Kidney (tissue), 13 donors: ENCODE measurements at regions not wholly inside any gene's neighbourhood (a gene's known extent, or its start where the extent isn't known, plus 50 kb on each side); places are given as distances from the start of the nearest gene placed in this dataset.
A peak's percentile ranks its signal among the peaks of the same experiment; 100 is the strongest.

Source experiments
- DNase-seq, 5 donors: peaks; one replicate each; pipeline ENCODE4 v3.0.0-alpha.2; 2013 to 2020
- FAIRE-seq: peaks from 2 replicates; lab custom pipeline; 2012; peaks lifted over from hg19 to GRCh38; lab: Jason Lieb, UNC
- H3K27ac ChIP-seq, 2 donors: one replicate each; pipeline ENCODE4 v1.7.0; 2013; ENCODE audit warnings: low read depth in 2 of 2, low read length in 2 of 2, inconsistent platforms in 1 of 2
- H3K27me3 ChIP-seq: one replicate; pipeline ENCODE4 v1.7.1; 2013; ENCODE audit warnings: low read length, inconsistent platforms; ENCODE audit not compliant: control insufficient read depth, insufficient read depth
- H3K36me3 ChIP-seq, 3 donors: one replicate each; pipeline versions ENCODE4 v1.7.0 to v1.7.1; 2013; ENCODE audit warnings: low read length in 3 of 3, control low read depth in 1 of 3, inconsistent platforms in 1 of 3; ENCODE audit not compliant: insufficient read depth in 3 of 3, control insufficient read depth in 2 of 3
- H3K4me1 ChIP-seq, 3 donors: one replicate each; pipeline versions ENCODE4 v1.7.0 to v1.7.1; 2013; ENCODE audit warnings: low read length in 3 of 3, inconsistent platforms in 1 of 3, low read depth in 1 of 3; ENCODE audit not compliant: control insufficient read depth in 2 of 3, insufficient read depth in 2 of 3
- H3K4me3 ChIP-seq, 3 donors: one replicate each; pipeline versions ENCODE4 v1.7.0 to v1.8.1; 2013; ENCODE audit warnings: low read length in 3 of 3, control low read depth in 1 of 3, inconsistent platforms in 1 of 3
- H3K9ac ChIP-seq, 3 donors: one replicate each; pipeline versions ENCODE4 v1.7.0 to v1.7.1; 2013; ENCODE audit warnings: low read length in 3 of 3, control low read depth in 1 of 3, inconsistent platforms in 1 of 3
- H3K9me3 ChIP-seq, 3 donors: one replicate each; pipeline versions ENCODE4 v1.7.0 to v1.7.1; 2013; ENCODE audit warnings: low read length in 3 of 3, control low read depth in 1 of 3, inconsistent platforms in 1 of 3; ENCODE audit not compliant: control insufficient read depth in 2 of 3, insufficient read depth in 1 of 3
- CTCF ChIP-seq: IDR thresholded peaks from 3 replicates; pipeline ENCODE4 v1.5.1; 2012; ENCODE audit warnings: mild to moderate bottlenecking, moderate library complexity, borderline replicate concordance; ENCODE audit not compliant: insufficient read depth; ENCODE audit errors: extremely low read depth
- intact Hi-C: fragments of 100-400 bp; cut with DNase I; formaldehyde crosslinking; loops from one replicate; pipeline ENCODE4 v1.11.1; 2022
- donor health status: control.
- donor health status: control.
- donor health status: control.
- donor health status: control.
- donor health status: control.
- donor health status: DM: yes; HTN: yes; CAD: no.
- donor health status: Normal renal cell carcinoma (clear cell type).

DNA sequence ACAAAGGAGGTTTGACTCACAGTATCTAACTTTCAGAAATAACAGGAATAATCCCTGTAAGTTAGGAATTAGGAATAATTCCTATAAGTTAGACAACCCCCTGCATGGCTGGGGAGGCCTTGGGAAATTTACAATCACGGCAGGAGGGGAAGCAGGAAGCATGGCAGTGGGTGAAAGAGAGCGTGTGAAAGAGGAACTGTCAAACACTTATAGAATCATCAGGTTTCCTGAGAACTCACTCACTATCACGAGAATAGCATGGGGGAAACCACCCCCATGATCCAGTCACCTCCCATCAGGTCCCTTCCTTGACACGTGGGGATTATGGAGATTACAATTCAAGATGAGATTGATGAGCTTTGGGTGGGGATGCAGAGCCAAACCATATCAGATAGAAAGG lies 385.5 kb downstream of the IL20RB start:
- TF ChIP-seq CTCF = no peak
- no peak for FAIRE-seq
- intact Hi-C loops = no loop called here

GRCh38 chr3:137347132-137347531 lies 389.3 kb downstream of the IL20RB start:
- no peak for TF ChIP-seq CTCF
- no peak for DNase-seq
- H3K4me3 ChIP-seq = no peak overlapping the region
- intact Hi-C loops = no loop called here
- H3K9ac ChIP-seq = no peak overlapping the region
- FAIRE-seq = no peak
- no peaks in the 10 kb centered on the region for H3K4me1 ChIP-seq
- H3K27ac ChIP-seq = no peak overlapping the region
- no peaks in the 10 kb centered on the region for H3K9me3 ChIP-seq
- no peaks in the 10 kb centered on the region for H3K36me3 ChIP-seq
- H3K27me3 ChIP-seq = no peaks in the 10 kb centered on the region

More for the DNA sequence above, 385.5 kb downstream of the IL20RB start:
- H3K9me3 ChIP-seq = no peaks in the 10 kb centered on the region
- no peak for DNase-seq
- no peaks in the 10 kb centered on the region for H3K27me3 ChIP-seq
- H3K4me3 ChIP-seq = no peak overlapping the region
- no peak overlapping the region for H3K9ac ChIP-seq
- H3K27ac ChIP-seq = no peak overlapping the region
- H3K4me1 ChIP-seq = no peaks in the 10 kb centered on the region
- H3K36me3 ChIP-seq = no peaks in the 10 kb centered on the region

DNA sequence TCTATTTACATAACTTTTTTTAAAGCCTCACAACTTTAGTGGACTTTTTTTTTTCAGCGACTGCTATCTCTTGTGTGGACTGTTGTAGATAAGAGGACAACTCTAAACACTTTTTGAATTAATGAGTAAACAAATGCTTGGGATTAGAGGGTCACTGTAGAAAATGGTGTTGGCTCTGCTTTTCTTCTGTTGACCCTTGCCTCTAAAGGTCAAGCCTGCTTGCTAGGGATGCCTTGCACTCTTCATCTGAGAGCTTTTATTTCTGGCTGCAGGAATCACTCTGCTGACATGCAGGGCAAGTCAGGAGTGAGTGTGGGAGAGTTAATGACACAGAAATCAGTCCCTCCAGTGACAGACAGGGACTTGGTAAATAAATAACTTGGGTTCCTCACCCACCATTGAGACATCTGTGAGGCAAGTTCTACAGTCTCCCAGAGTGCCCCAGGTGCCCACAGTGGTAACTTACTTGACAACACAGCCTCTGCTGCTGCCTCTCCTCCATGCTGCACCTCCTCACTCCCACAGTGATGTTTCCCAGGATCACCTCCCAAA lies 390.1 kb downstream of the IL20RB start:
- FAIRE-seq = no peak
- peak in 2 of 5 donors; percentile 17 to 26 for DNase-seq
- Histone ChIP-seq H3K27me3 (no peaks in the 10 kb centered on the region), H3K9ac (no peak overlapping the region), H3K9me3 (no peaks in the 10 kb centered on the region), H3K4me3 (no peak overlapping the region), H3K27ac (no peak overlapping the region), H3K4me1 (no peaks in the 10 kb centered on the region), H3K36me3 (no peaks in the 10 kb centered on the region)
- TF ChIP-seq CTCF = no peak
- intact Hi-C loops = no loop called here

GRCh38 chr3:137348936-137349335 lies 391.2 kb downstream of the IL20RB start:
- TF ChIP-seq CTCF = no peak
- Histone ChIP-seq H3K4me1 (no peaks in the 10 kb centered on the region), H3K36me3 (no peaks in the 10 kb centered on the region), H3K27ac (no peak overlapping the region), H3K9me3 (no peaks in the 10 kb centered on the region), H3K4me3 (no peak overlapping the region), H3K27me3 (no peaks in the 10 kb centered on the region), H3K9ac (no peak overlapping the region)
- intact Hi-C loops = no loop called here
- DNase-seq (no peak), FAIRE-seq (no peak)
